SK-N-SH (cell line): ENCODE measurements at regions not wholly inside any gene's neighbourhood (a gene's known extent, or its start where the extent isn't known, plus 50 kb on each side); places are given as distances from the start of the nearest gene placed in this dataset.

ENCODE experiments used
- CTCF ChIA-PET: fragments of 300-600, 350-600 bp; formaldehyde crosslinking; extraction: SDS; loops from one replicate; lab custom pipeline; 2021; lab: Yijun Ruan, JAX
- POLR2A ChIA-PET: fragments of 350-600 bp; sonication (Branson Sonifier 250); formaldehyde crosslinking; extraction: SDS; loops from one replicate; lab custom pipeline; 2020; ENCODE audit warnings: antibody characterized with exemption, inconsistent platforms; lab: Yijun Ruan, JAX
- DNase-seq: peaks from one replicate; pipeline ENCODE4 v3.0.0; 2012
- H2AFZ ChIP-seq: fragments of 200-600 bp; sonication (generic); 2 replicates; pipeline ENCODE4 v1.8.1; 2016; ENCODE audit warnings: antibody characterized with exemption, mild to moderate bottlenecking, low read depth
- H3F3A ChIP-seq: fragments of 200-600 bp; sonication (generic); replicated peaks from 2 replicates; pipeline ENCODE3; 2016; ENCODE audit warnings: antibody characterized with exemption, mild to moderate bottlenecking; ENCODE audit not compliant: insufficient read depth
- H3K27ac ChIP-seq, 2 experiments: fragments of 200-500 bp in 1 of 2; fragments of 200-600 bp in 1 of 2; sonication (Bioruptor generic) in 1 of 2; sonication (generic), shearing (Covaris generic) in 1 of 2; 2 replicates each; pipeline versions ENCODE4 v1.5.1 to v1.6.1; 2014 to 2016; ENCODE audit warnings: low read depth in 2 of 2, inconsistent platforms in 1 of 2, low read length in 1 of 2, mild to moderate bottlenecking in 1 of 2, mixed read lengths in 1 of 2
- H3K27me3 ChIP-seq: fragments of 200-600 bp; sonication (generic), shearing (Covaris generic); 2 replicates; pipeline ENCODE4 v1.6.1; 2016; ENCODE audit warnings: mixed run types; ENCODE audit not compliant: insufficient read depth
- H3K36me3 ChIP-seq, 2 experiments: fragments of 200-500 bp in 1 of 2; fragments of 200-600 bp in 1 of 2; sonication (Bioruptor generic) in 1 of 2; sonication (generic) in 1 of 2; replicated peaks in 1 of 2; 2 replicates each; pipeline versions ENCODE3 to v1.5.1; 2014 to 2016; ENCODE audit warnings: low read length in 1 of 2, mild to moderate bottlenecking in 1 of 2; ENCODE audit not compliant: insufficient read depth in 2 of 2, control insufficient read depth in 1 of 2
- H3K4me1 ChIP-seq, 2 experiments: fragments of 200-500 bp in 1 of 2; fragments of 200-600 bp in 1 of 2; sonication (Bioruptor generic) in 1 of 2; sonication (generic), shearing (Covaris generic) in 1 of 2; 2 replicates each; pipeline versions ENCODE4 v1.5.1 to v1.6.1; 2014 to 2016; ENCODE audit warnings: low read depth in 1 of 2, low read length in 1 of 2, mixed run types in 1 of 2; ENCODE audit not compliant: insufficient read depth in 2 of 2, control insufficient read depth in 1 of 2
- H3K4me2 ChIP-seq: fragments of 200-600 bp; sonication (generic), shearing (Covaris generic); 2 replicates; pipeline ENCODE4 v1.6.1; 2017; ENCODE audit warnings: mixed run types
- H3K4me3 ChIP-seq, 2 experiments: fragments of 200-500 bp in 1 of 2; fragments of 200-600 bp in 1 of 2; sonication (Bioruptor generic) in 1 of 2; sonication (generic), shearing (Covaris generic) in 1 of 2; 2 replicates each; pipeline versions ENCODE4 v1.5.1 to v1.8.1; 2014 to 2016; ENCODE audit warnings: low read depth in 2 of 2, inconsistent platforms in 1 of 2, low read length in 1 of 2, mild to moderate bottlenecking in 1 of 2, mixed read lengths in 1 of 2, moderate library complexity in 1 of 2
- H3K79me2 ChIP-seq: fragments of 200-600 bp; sonication (generic); 2 replicates; pipeline ENCODE4 v1.8.1; 2017; ENCODE audit warnings: mild to moderate bottlenecking; ENCODE audit not compliant: insufficient read depth
- H3K9ac ChIP-seq: fragments of 200-600 bp; sonication (generic); 2 replicates; pipeline ENCODE4 v1.6.1; 2017; ENCODE audit warnings: mixed run types
- H3K9me2 ChIP-seq: fragments of 200-600 bp; sonication (generic); 2 replicates; pipeline ENCODE4 v1.6.1; 2017; ENCODE audit warnings: mixed run types
- H3K9me3 ChIP-seq: fragments of 200-600 bp; sonication (generic); 2 replicates; pipeline ENCODE4 v1.6.1; 2017; ENCODE audit warnings: mixed run types, mild to moderate bottlenecking, moderate library complexity
- H4K20me1 ChIP-seq: fragments of 200-600 bp; sonication (generic); 2 replicates; pipeline ENCODE4 v1.6.1; 2017; ENCODE audit warnings: mild to moderate bottlenecking, mixed run types; ENCODE audit not compliant: insufficient read depth
- EP300 ChIP-seq, 2 experiments: IDR thresholded peaks; 2 replicates each; pipeline versions ENCODE4 v1.4.0 to v1.6.1; 2012; ENCODE audit warnings: borderline replicate concordance in 1 of 2, low read depth in 1 of 2, low read length in 1 of 2
- EZH2phosphoT487 ChIP-seq: fragments of 200-600 bp; sonication (generic); IDR thresholded peaks from 2 replicates; pipeline ENCODE4 v1.6.1; 2017; ENCODE audit warnings: low read depth, mixed run types, mild to moderate bottlenecking, antibody characterized with exemption, moderate library complexity, borderline replicate concordance
- FOXJ3 ChIP-seq: sonication (generic); formaldehyde crosslinking; IDR thresholded peaks from 2 replicates; pipeline ENCODE4 v1.5.1; 2020; ENCODE audit warnings: mild to moderate bottlenecking, missing genetic modification reagents
- FOXM1 ChIP-seq: IDR thresholded peaks from 2 replicates; pipeline ENCODE4 v1.4.0; 2012; ENCODE audit warnings: low read depth, mild to moderate bottlenecking
- GATA2 ChIP-seq: sonication (generic); formaldehyde crosslinking; IDR thresholded peaks from 2 replicates; pipeline ENCODE4 v1.5.0; 2020; ENCODE audit warnings: mild to moderate bottlenecking, missing genetic modification reagents
- JUND ChIP-seq: IDR thresholded peaks from 2 replicates; pipeline ENCODE4 v1.4.0; 2012
- MEF2A ChIP-seq: IDR thresholded peaks from 2 replicates; pipeline ENCODE4 v1.4.0; 2012; ENCODE audit warnings: low read depth, borderline replicate concordance
- NRF1 ChIP-seq: IDR thresholded peaks from 2 replicates; pipeline ENCODE4 v1.6.1; 2012; ENCODE audit warnings: low read depth, mild to moderate bottlenecking, low read length
- POLR2AphosphoS5 ChIP-seq: IDR thresholded peaks from 2 replicates; pipeline ENCODE4 v1.6.1; 2012; ENCODE audit warnings: low read depth, low read length
- RAD21 ChIP-seq: IDR thresholded peaks from 2 replicates; pipeline ENCODE4 v1.6.1; 2012; ENCODE audit warnings: mild to moderate bottlenecking, low read length
- RCOR1 ChIP-seq: fragments of 150-350 bp; IDR thresholded peaks from 2 replicates; pipeline ENCODE4 v1.6.1; 2017; ENCODE audit warnings: antibody characterized with exemption, low read length
- TAF1 ChIP-seq: IDR thresholded peaks from 2 replicates; pipeline ENCODE4 v1.6.1; 2012; ENCODE audit warnings: low read depth, mild to moderate bottlenecking, low read length, moderate library complexity, borderline replicate concordance
- YY1 ChIP-seq: IDR thresholded peaks from 2 replicates; pipeline ENCODE4 v1.4.0; 2012; ENCODE audit warnings: low read depth, mild to moderate bottlenecking
- WGBS: methylation state at CpG from one replicate; pipeline ENCODE4 v1.1.6; 2017; ENCODE audit warnings: low lambda C conversion rate; 5-methylcytosine and 5-hydroxymethylcytosine counted together
- TF ChIP-seq, protein P1 (sequence below): fragments of 150-350 bp; IDR thresholded peaks from 2 replicates; pipeline ENCODE4 v1.6.1; 2016; ENCODE audit warnings: mild to moderate bottlenecking, low read depth, low read length
- TF ChIP-seq, protein P2 (sequence below): IDR thresholded peaks from 2 replicates; pipeline ENCODE4 v1.4.0; 2012; ENCODE audit warnings: low read depth, borderline replicate concordance
- TF ChIP-seq, protein P3 (sequence below): fragments of 150-350 bp; IDR thresholded peaks from 2 replicates; pipeline ENCODE4 v1.6.1; 2017; ENCODE audit warnings: antibody characterized with exemption, low read length, low read depth, borderline replicate concordance
- TF ChIP-seq, protein P4 (sequence below): IDR thresholded peaks from 2 replicates; pipeline ENCODE4 v1.6.1; 2012; ENCODE audit warnings: mild to moderate bottlenecking, low read depth, low read length, moderate library complexity

DNA sequence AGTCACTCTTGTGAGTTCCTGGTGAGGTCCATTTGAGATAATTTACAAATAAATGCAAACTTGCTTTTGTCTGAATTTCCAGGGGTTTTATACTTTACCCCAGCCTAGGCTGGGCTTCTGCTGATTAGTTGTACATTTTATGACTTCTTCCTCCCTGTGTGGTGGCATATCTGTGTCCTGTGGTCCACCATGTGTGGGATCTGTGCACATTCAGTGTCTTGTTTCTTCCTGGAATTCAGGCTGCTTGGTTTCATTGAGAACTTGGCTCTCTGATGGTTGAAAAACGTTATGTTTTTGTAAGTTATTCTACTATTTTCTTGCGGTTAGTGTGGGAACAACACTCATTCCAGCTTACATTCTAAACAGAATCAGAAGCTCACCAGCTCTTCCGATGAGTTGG lies 523.4 kb upstream of the PFKP start:
- 31% methylated on average over 3 of the region's 3 CpGs for WGBS
- Histone ChIP-seq H3K4me2 (no peak overlapping the region), H3K27me3 (no peaks in the 10 kb centered on the region), H3K4me3 (no peak overlapping the region), H3K4me1 (no peaks in the 10 kb centered on the region; a peak in 1 of 4 replicates), H3K9me2 (no peaks in the 10 kb centered on the region), H3K79me2 (no peaks in the 10 kb centered on the region), H3K27ac (no peak overlapping the region), H3K9me3 (0 out of 2 replicates have a peak, but pooled peaks cover 2% of the 10 kb centered on the region), H3K9ac (no peak overlapping the region), H4K20me1 (no peaks in the 10 kb centered on the region), H2AFZ (no peak overlapping the region), H3F3A (no peaks in the 10 kb centered on the region), H3K36me3 (no peaks in the 10 kb centered on the region)
- ChIA-PET CTCF (interaction anchor here (1.0 kb wide), 1 partner anchor 24 kb away, joined by 3 read pairs; no protein-coding TSS in a partner anchor), POLR2A (no interaction called here)
- TF ChIP-seq, protein P1, sequence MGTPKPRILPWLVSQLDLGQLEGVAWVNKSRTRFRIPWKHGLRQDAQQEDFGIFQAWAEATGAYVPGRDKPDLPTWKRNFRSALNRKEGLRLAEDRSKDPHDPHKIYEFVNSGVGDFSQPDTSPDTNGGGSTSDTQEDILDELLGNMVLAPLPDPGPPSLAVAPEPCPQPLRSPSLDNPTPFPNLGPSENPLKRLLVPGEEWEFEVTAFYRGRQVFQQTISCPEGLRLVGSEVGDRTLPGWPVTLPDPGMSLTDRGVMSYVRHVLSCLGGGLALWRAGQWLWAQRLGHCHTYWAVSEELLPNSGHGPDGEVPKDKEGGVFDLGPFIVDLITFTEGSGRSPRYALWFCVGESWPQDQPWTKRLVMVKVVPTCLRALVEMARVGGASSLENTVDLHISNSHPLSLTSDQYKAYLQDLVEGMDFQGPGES: no peak
- TF ChIP-seq, protein P2, sequence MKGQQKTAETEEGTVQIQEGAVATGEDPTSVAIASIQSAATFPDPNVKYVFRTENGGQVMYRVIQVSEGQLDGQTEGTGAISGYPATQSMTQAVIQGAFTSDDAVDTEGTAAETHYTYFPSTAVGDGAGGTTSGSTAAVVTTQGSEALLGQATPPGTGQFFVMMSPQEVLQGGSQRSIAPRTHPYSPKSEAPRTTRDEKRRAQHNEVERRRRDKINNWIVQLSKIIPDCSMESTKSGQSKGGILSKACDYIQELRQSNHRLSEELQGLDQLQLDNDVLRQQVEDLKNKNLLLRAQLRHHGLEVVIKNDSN: no peak
- TF ChIP-seq, protein P3, sequence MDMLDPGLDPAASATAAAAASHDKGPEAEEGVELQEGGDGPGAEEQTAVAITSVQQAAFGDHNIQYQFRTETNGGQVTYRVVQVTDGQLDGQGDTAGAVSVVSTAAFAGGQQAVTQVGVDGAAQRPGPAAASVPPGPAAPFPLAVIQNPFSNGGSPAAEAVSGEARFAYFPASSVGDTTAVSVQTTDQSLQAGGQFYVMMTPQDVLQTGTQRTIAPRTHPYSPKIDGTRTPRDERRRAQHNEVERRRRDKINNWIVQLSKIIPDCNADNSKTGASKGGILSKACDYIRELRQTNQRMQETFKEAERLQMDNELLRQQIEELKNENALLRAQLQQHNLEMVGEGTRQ: no peak
- TF ChIP-seq JUND: no peak
- TF ChIP-seq POLR2AphosphoS5: no peak
- no peak for TF ChIP-seq TAF1
- no peak for TF ChIP-seq NRF1
- no peak for TF ChIP-seq FOXJ3 (CRISPR knock-in tag)
- TF ChIP-seq GATA2 (CRISPR knock-in tag): no peak
- no peak for TF ChIP-seq MEF2A
- TF ChIP-seq FOXM1: no peak
- TF ChIP-seq EP300 (IDR thresholded peaks at IDR 0.05; ENCODE audit: borderline replicate concordance in 1 of 2, low read depth in 1 of 2, low read length in 1 of 2): no peak
- no peak for DNase-seq

DNA sequence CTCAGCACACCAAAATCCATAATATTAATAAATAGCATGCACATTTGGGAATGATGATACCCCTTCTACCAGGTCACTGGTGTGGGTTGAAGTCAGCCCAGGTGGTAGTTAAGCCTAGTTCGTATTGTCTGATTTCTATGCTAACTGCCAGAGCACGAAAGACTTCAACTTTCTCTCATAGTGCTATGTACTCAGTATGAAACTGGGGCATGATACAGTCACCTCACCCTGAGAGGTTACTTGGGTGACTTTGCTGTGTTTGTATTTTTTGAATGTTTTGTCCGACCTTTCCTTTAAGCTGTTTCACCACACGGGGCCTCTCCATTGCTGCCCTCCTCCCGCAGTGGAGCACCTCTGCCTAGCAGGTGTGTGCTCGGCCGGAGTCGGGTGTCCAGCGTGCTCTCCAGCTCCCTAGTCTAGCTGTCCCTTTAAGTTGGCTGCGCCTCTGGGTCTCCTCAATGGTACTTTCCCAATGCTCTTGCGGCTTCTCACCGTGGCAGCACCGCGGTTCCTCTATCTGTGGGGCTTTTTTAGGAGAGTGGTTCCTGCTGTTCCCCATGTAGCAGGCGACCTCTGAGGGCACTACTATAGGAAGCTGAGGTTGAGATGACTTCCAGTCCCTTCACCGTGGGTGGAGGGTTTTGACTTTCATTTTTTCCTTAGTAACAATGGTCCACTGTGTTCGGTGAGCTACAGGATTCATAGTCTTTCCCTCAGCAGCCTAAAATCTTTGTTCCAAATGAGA lies 524.0 kb upstream of the PFKP start:
- CTCF ChIA-PET: interaction anchor here (1.0 kb wide), 1 partner anchor 23 kb away, joined by 3 read pairs; no protein-coding TSS in a partner anchor
- Histone ChIP-seq H2AFZ (no peak overlapping the region), H3K27me3 (no peaks in the 10 kb centered on the region), H3K9me3 (0 out of 2 replicates have a peak, but pooled peaks cover 2% of the 10 kb centered on the region), H3K27ac (no peak overlapping the region), H4K20me1 (no peaks in the 10 kb centered on the region), H3K79me2 (no peaks in the 10 kb centered on the region), H3K36me3 (no peaks in the 10 kb centered on the region), H3K4me1 (no peaks in the 10 kb centered on the region; a peak in 1 of 4 replicates), H3K9me2 (no peaks in the 10 kb centered on the region), H3F3A (no peaks in the 10 kb centered on the region), H3K4me2 (no peak overlapping the region), H3K4me3 (no peak overlapping the region), H3K9ac (no peak overlapping the region)
- no peak for TF ChIP-seq RAD21
- TF ChIP-seq, protein P3: no peak
- no peak for TF ChIP-seq EZH2phosphoT487
- TF ChIP-seq, protein P4, sequence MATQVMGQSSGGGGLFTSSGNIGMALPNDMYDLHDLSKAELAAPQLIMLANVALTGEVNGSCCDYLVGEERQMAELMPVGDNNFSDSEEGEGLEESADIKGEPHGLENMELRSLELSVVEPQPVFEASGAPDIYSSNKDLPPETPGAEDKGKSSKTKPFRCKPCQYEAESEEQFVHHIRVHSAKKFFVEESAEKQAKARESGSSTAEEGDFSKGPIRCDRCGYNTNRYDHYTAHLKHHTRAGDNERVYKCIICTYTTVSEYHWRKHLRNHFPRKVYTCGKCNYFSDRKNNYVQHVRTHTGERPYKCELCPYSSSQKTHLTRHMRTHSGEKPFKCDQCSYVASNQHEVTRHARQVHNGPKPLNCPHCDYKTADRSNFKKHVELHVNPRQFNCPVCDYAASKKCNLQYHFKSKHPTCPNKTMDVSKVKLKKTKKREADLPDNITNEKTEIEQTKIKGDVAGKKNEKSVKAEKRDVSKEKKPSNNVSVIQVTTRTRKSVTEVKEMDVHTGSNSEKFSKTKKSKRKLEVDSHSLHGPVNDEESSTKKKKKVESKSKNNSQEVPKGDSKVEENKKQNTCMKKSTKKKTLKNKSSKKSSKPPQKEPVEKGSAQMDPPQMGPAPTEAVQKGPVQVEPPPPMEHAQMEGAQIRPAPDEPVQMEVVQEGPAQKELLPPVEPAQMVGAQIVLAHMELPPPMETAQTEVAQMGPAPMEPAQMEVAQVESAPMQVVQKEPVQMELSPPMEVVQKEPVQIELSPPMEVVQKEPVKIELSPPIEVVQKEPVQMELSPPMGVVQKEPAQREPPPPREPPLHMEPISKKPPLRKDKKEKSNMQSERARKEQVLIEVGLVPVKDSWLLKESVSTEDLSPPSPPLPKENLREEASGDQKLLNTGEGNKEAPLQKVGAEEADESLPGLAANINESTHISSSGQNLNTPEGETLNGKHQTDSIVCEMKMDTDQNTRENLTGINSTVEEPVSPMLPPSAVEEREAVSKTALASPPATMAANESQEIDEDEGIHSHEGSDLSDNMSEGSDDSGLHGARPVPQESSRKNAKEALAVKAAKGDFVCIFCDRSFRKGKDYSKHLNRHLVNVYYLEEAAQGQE: no peak
- TF ChIP-seq RCOR1: no peak
- no peak for TF ChIP-seq YY1
- WGBS: 52% methylated on average over 17 of the region's 17 CpGs
- POLR2A ChIA-PET: no interaction called here
- DNase-seq: no peak
